Anterior cingulate cortex (tissue), 58 donors: ENCODE measurements at regions not wholly inside any gene's neighbourhood (a gene's known extent, or its start where the extent isn't known, plus 50 kb on each side); places are given as distances from the start of the nearest gene placed in this dataset.
"Not testable (repeated sequence)": the region's sequence is repeated elsewhere in the genome, so short reads cannot be mapped to it uniquely, and the experiment has no call there.

Experiments used
- DNase-seq, 58 donors: peaks; one replicate each; lab custom pipeline; 2025; lab: John Stamatoyannopoulos, UW

DNA sequence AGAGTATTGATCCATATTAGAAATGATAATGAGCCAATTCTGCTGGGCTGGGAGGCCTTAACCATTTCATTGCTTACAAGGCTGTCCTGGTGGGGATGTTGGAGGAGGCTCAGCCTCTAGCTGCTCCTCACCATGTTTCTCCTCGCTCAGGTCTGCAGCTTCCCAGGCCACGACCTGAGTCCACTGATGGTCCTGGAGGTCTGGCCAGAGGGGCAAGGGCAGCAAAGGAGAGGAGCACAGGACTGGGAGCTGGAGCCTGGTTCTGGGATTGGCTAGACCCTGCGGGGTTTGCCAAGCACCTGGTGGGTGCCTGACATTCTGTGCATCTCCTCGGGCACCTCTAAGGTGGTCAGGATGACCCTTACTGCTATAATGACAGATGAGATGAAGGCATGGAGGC is 92.6 kb downstream of the KIF26A start:
- DNase-seq: no peak

DNA sequence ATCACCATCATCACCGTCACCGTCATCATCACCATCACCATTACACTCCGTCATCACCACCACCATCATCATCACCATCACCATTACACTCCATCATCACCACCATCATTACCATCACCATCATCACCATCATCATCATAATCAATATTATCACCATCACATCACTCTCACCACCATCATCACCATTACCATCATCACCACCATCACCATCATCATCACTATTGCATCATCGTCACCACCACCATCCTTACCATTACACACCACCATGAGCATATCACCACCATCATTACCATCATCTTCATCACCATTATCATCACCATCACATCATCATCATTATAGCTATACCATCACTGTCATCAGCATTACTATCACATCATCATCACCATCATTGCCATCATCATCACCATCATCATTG is 93.7 kb downstream of the KIF26A start:
- no peak for DNase-seq

DNA sequence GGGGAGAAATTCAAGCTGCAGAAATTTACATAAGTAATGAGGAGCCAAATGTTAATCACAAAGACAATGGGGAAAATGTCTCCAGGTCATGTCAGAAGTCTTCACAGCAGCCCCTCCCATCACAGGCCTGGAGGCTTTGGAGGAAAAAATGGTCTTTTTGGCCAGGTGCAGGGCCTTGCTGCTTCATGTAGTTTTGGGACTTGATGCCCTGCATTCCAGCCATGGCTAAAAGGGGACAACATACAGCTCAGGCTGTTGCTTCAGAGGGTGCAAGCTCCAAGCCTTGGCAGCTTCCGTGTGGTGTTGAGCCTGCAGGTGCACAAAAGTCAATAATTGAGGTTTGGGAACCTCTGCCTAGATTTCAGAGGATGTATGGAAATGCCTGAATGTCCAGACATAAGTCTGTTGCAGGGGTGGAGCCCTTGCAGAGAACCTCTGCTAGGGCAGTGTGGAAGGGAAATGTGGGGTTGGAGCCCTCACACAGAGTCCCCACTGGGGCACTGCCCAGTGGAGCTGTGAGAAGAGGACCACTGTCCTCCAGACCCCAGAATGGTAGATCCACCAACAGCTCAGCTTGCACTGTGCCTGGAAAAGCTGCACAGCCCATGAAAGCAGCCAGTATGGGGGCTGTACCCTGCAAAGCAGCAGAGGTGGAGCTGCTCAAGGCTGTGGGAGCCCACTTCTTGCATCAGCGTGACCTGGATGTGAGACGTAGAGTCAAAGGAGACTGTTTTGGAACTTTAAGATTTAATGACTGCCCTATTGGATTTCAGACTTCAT is 95.8 kb downstream of the KIF26A start:
- not testable (repeated sequence) for DNase-seq

DNA sequence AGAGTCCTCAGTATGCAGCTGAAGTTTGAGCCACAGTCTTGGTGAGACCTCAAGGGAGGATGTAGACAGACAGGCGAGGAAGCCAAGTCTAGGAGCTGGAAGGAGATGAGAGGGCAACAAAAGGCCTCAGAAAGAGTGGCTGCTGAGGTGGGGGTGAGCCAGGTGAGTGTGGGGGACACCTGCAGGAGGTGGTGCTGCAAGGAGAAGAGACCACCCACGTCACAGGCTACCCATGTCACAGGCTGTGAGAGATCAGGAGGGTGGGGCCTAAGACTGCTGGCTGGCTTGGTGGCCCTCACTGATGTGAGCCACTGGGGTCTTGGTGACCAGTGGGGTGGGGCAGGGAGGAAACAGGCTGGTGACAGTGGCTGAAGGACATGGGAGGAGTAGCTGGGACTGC is 97.3 kb downstream of the KIF26A start:
- DNase-seq: no peak

DNA sequence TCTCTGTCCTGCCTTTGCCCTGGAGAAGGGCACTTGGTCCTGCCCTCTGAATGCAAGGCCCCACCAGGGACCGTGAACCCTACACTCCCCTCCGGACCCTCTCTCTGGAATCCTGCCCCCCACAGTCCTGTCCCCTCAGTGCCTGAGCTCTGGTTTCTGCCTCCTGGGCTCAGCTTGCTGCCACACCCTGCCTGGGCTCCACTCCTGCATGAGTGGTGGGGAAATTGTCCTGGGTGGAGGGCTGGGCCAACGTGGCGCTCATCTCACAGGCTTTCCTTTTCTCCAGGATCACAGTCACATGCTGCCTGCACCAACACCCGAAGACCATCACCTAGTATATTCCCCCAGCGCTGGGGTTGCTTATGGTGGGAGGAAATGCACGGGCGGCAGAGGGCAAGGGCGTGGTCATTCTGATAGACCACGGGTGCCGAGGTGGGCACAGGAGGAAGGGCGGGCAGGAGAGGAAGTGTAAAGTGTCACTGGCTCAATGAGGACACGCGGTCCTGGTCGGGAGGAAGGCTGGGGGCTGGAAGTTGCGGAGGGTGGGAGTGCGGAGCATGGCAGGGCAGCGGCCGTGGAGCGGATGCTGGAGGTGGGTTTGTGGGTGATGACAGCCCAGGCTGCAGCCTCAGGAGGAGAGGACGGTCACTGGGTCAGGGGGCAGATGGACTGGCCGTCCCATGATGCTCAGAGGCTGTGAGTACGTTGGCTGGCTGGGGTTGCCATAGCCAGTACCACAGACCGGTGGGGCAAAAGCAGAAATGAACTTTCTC is 99.5 kb downstream of the KIF26A start:
- no peak for DNase-seq

DNA sequence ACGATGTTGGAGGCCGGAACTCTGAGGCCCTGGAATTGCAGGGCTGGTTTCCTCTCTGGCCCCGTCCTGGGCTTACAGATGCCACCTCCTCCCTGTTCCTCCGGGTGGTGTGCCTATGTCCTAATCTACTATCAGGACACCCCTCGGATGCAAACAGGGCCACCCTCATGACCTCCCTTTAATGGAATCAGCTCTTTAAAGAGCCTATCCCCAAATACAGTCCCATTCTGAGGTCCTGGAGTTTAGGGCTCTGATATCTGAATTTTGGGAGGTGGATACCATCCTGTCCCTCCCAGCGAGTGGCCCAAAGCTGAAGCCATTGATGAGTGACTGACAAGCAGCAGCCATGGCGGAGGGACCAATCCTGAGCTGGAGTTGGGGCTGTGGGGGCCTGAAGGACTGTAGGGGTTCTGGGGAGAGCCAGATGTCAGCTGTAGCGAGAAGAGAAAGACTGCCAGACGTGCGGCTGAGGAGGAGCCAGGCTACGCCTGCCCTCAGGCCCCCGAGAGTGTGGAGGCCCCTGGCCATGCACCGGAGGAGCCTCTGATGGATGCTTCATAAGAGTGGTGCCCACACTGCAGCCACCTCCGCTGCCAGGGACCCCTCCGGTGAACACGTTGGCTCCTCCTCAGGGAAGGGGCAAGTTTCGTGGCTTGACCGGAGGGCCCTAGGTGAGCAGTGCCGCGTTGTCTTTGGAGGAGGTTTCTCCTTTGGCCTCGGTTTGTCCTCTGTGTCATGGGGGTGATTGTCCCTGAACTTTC is 100.2 kb downstream of the KIF26A start:
- no peak for DNase-seq

DNA sequence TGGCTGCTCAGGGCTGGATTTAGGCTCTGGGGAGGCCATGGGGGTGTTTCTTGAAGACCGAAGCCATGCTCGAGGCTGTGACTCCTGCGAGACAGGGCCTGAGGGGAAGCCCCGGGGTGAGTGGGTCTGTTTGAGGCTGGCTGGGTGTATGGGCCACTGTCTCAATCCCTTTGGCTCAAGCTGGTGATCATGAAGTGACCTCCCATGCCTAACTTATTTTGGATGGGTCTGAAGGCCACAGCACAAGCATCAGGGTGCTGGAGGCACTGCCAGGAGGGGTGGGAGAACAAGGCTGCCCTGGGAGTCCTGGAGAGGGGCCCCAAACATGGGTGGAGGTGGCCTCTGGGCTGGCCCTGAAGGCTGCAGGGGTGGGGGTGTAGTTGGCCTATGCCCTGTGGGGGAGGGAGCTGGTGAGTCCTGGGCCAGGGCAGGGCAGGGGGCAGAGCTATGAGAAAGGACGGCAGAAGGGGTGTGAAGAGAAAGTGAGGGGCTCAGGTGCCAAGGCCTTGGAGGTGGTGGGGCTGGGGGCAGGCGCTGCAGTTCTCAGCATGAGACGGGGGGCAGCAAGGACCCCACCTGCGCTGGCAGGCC is 100.9 kb downstream of the KIF26A start:
- DNase-seq: no peak

DNA sequence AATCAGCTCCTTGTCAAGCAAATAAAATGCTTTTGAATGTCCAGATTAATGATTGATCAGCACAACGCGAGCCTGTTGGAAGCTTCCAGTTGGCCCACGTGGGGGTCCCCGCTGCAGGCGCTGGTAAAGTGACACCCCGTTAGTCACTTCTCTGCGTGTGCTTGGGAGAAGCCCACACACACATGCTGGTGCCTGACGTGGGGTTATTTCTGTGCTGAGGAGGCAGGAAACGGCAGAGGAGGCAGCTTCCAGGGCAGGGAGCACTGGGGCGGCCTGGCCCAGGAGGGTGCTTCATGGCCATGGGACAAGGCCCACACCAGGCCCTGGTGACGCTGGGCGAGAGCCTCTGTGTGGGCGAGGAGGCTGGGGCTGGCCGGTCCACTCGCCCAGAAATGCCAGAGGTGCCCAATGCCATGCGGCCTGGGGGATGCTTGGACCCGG is 101.5 kb downstream of the KIF26A start:
- no peak for DNase-seq

DNA sequence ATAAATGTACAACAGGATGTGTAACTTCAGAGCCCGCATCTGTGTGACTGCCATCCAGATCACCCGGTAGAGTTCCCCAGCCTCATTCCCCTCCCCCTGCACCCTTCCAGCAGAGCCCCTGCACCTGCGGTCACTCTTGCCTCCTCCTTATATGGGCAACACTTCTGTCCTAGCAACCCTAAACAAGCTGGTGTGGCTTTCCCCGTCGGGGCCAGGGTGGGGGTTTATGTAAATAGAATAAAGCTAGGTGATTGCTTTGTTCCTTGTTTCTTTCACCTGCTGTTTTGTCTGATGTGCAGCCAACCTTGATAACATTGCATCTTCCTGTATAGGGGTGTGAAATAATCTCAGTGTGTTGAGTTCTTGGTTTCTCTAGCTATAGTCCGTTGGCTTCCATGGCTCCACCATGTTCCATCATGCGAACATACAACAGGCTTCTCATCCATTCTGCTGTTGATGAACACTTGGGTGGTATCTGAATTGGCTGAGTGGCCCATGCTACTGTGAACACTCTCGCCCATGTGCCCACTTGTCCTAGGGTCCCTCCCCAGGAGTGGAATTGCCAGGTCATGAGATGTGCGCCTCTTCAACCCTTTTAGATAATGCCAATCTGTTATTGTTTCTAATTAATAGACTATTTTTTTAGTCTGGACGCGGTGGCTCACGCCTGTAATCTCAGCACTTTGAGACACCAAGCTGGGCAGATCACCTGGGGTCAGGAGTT is 102.2 kb downstream of the KIF26A start:
- DNase-seq: no peak

DNA sequence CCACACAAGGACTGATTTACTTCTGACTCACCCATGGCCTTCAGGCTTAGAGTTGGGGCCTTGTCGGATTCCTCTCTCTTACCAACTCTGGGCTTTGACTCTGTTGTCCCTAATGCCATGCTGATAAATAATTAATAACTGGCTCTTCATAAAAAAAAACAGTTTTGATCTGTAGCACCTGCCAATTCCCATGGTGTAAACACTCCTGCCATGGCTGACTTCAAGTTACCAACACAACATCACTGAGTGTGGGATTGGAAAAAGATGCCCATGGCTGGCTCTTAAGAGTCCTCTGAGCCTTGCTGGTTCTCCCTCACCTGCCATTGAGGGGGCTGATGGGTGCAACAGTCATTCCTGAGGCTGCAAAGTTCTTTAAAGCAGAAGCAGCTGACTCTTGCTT is 104.8 kb downstream of the KIF26A start:
- no peak for DNase-seq

DNA sequence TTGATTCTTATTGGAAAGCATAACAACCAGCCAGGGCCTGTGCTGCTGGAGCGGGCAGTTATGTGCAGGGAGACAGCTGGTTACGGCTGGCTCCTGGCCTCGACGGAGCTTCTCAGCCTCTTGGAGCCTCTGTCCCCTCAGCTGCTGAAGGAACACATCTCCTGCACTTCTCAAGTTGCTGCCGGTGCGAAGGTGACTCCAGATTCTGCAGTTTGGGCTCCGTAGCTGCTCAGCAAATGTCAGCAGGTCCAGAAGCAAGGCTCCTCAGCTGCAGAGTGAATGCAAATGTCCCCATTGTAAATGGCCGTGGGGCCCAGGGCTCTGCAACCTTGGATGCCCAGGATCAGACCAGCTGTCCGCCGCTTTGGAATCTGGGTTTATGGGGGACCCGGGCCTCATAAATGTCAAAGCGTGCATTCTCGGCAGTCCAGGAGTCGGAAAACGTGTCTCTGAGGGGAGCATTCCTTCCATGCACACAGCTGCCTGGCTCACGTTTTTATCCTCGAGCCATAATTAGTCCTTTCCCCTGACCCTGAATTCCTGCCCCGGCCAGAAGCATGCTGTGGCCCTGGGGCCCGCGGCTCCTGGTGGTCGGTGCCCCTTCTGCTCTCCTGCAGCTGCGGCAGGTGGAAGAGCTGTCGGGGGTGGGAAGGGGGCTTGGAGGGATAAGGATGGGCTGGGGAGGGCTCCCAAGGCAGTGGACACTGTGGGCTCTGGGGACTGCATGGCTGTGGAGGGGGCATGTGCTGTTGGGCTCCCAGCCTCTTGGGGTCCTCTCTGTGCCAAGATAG is 106.0 kb downstream of the KIF26A start:
- no peak for DNase-seq

DNA sequence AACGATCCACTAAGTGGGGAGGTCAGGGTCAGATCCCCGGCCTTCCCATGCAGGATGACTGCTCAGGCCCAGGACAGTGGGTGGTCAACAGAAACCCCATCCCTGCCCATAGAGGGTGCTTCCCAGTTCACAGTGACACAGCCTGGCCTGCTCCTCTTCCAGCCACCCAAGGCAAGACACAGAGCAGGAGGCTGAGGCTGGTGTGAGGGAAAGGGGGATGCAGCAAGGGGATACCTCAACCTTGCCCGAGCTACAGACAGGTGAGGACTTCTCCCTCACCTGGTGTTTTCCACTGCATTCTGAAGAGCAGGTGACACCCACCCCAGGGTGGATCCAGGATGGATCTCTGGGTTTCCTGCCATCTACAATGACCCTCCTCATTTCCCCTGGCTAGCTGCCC is 106.7 kb downstream of the KIF26A start:
- DNase-seq: no peak

DNA sequence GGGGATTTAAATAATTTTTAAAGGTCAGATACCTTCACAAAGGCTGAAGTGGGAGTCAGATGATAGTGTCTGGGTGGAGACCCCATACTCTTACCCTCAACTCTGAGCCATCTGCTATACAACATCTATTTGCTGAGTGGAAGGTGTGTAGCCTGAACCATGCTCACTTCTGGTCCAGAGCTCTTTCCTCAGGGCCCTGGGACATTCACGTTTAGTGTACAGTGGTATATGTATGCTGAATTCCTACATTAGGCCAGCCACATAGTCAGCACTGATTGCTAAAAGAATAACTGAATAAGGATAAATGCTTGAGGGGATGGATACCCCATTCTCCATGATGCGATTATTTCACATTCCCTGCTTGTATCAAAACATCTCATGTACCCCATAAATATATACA is 107.3 kb downstream of the KIF26A start:
- no peak for DNase-seq

DNA sequence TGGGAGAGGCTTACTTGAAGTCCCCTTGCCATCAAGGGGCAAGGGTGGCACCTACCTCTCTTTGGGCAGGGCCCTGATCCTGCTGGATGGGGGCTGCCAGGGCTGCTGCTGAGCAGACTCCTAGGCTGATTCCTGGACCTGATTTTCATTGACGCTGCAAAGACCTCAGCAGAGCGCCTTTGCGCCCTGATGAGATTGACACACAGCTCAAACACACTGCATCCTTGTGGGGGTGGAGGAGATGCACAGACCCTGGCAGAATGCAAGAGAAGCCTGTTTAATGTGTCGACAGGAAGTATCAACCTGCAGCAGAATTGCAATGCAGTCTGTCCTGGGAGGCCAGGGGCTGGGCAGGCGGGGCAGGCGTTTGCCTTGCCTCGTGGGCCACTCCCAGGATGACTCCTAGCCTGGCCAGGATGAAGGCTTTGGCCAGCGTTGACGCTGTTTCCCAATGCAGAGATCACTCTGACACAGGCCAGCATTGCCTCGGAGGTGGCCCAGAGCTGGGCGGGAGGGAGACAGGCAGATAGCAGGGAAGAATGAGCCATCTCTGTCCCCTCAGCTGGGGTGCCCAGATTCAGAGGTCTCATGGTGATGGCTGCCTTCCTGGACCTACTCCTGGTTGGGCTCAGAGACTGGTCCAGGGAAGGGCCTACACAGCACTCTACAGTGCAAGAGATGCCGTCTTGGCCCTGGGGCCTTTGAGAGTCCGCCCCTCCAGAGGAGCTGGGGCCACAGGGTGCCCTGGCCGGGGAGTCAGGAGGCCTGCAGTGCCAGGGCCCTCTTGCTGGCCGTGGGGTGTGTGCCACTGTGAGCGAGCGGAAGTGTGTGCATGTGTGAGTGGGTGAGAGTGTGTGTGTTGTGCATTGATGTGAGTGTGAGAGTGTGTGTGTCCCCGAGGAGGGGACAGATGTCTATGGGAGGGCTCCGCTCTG is 108.3 kb downstream of the KIF26A start:
- no peak for DNase-seq

DNA sequence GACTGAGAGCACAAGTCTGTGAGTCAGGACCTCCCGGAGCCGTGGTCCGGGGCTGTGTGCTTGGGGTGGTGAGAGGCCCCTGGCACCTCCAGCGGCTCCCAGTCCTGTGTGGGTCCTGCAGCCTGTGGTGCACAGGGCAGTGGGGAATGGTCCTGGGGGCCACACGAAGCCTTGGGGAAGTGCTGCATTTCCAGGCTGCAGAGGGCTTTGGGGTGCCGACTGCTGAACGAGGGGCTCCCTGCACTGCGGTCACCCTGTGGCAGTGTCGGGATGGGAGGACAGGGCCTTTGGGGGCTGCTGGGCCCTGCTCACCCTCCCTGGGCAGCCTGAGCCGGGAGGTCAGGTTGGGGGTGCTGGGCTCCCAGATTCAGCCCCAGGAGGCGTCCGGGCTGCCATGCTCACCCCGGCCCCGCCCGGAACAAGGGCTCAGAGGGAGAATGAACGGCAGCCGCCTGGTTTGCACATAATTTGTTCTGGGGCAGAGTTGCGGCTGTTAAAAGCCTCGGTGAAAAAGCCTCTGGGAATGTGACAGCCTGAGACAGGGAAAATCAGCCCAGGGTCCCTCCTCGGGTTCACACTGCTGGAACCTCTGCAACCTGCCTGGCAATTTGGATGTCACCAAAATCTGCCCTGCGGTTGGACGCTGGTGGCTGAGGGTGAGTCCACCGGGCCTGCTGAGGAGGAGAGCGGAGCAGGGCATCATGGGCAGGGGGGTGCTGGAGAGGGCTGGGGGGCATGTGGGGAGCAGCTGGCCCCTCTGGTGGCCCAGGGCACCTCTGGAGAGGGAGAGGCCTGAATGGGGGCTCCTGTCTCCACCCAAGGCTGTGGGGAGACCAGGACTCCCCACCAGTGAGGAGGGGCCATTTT is 109.2 kb downstream of the KIF26A start:
- DNase-seq: no peak

DNA sequence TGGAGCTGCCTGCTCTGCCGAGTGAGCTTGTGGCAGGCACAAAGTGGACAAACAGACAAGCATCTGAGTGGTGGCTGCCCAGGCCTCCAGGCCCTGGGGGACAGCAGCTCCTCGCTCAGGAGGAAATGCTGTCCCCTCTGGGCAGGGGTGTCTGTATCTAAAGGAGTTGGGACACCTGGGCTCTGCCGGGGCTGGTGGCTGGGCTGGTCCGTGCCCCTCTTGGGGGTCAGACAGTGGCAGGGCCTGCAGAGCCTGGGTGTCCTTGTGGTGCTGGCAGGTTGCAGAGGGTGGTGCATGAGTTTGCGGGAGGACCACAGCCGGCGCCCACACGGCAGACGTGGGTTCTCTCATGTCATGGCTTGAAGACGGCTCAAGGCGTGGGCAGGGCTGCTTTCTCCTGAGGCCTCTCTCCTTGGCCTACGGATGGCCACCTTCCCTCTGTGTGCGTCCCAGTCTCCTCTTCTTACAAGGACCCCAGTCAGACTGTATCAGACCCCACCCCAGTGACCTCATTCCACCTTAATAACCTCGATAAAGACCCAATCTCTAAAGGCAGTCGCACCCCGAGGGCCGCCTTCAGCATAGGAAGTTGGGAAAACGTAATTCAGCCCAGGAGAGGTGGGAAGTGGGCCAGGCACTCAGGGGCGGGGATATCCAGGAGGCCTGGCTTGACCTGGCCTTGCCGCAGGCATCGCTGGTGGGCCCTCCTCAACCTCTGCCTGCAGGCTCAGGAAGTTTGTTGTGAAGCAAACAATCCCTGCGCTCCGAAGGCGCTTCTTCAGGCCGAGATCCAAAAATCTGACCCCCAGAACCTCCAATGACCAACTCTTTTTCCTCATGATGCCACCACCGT is 110.0 kb downstream of the KIF26A start:
- DNase-seq: no peak
